ENCODE measurements at regions not wholly inside any gene's neighbourhood (a gene's known extent, or its start where the extent isn't known, plus 50 kb on each side); places are given as distances from the start of the nearest gene placed in this dataset.

DNA sequence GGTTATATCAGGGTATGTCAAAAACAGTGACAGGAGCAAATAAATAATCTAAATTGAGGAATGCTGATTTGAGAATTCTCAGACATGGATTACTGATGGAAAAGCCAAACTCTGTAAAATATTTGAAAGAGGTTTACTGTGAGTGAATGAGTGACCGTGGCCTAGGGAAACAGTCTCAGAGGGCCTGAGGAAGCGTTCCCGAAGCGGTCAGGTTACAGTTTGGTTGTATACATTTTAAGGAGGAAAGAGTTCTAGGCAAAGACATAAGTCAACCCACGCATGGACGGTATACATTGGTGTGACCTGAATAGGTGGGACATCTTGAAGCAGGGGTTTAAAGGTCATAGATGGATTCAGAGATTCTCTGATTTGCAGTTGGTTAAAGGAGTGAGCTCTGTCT, 771.7 kb downstream of the KCNJ18 start:
- in situ Hi-C loops (cut with HindIII; ENCODE audit: low sequenced_read_pairs) = no loop called here
- TF ChIP-seq CTCF (IDR thresholded peaks at IDR 0.05; ENCODE audit: low read depth, low read length) = no peak
- no peak for DNase-seq (ENCODE audit: low read depth, low spot score)
- H3K4me3 ChIP-seq (ENCODE audit: low read depth, low read length) = no peak overlapping the region

GRCh38 chr17:22467720-22468119, 775.4 kb downstream of the KCNJ18 start:
- no peak for TF ChIP-seq CTCF (IDR thresholded peaks at IDR 0.05; ENCODE audit: low read depth, low read length)
- no peak overlapping the region for H3K4me3 ChIP-seq (ENCODE audit: low read depth, low read length)
- in situ Hi-C loops (cut with HindIII; ENCODE audit: low sequenced_read_pairs) = no loop called here
- no peak for DNase-seq (ENCODE audit: low read depth, low spot score)

- no peak for TF ChIP-seq CTCF (IDR thresholded peaks at IDR 0.05; ENCODE audit: low read depth, low read length)
- no peak for DNase-seq (ENCODE audit: low read depth, low spot score)
- in situ Hi-C loops (cut with HindIII; ENCODE audit: low sequenced_read_pairs) = no loop called here
- H3K4me3 ChIP-seq (ENCODE audit: low read depth, low read length) = no peak overlapping the region
These were observed 777.0 kb downstream of the KCNJ18 start for GRCh38 chr17:22469101-22469880.

- in situ Hi-C loops (cut with HindIII; ENCODE audit: low sequenced_read_pairs) = no loop called here
- DNase-seq (ENCODE audit: low read depth, low spot score) = no peak
- H3K4me3 ChIP-seq (ENCODE audit: low read depth, low read length) = no peak overlapping the region
- TF ChIP-seq CTCF (IDR thresholded peaks at IDR 0.05; ENCODE audit: low read depth, low read length) = no peak
These were observed 777.6 kb downstream of the KCNJ18 start for GRCh38 chr17:22469941-22470340.

DNA sequence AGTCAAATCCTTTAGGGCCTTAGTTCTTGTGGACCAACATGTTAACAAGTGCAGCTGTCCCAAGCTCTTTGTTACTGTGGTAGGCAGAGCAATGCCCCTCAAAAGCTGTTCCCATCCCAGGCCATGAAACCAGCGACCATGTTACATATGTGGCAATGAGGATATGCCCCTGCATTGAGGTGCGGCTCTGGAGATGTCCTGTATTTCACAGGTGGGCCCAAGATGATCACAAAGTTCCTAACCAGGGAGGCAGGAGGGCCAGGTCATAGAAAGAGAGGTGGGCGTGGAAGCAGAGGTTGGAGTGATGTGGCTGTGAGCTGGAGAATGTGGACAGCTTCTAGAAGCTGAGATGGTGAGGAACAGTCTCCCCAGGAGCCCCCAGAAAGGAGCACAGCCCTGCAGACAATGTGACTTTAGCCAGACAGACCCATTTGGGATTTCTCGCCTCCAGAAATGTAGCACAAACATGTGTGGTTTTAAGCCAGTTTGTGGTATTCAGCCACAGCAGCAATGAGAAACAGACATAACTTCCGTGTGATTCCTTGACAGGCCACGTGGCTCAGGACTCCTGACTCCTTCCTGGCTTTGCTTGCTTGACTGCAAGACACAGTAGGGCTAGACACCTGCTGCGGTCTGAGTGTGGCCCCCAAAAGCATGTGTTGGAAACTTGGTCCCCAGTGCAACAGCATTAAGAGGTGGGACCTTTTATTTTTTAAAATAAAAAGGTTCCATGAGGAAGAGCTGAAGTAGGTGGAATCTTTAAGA, 778.3 kb downstream of the KCNJ18 start:
- TF ChIP-seq CTCF (IDR thresholded peaks at IDR 0.05; ENCODE audit: low read depth, low read length) = no peak
- no peak overlapping the region for H3K4me3 ChIP-seq (ENCODE audit: low read depth, low read length)
- DNase-seq (ENCODE audit: low read depth, low spot score) = no peak
- in situ Hi-C loops (cut with HindIII; ENCODE audit: low sequenced_read_pairs) = no loop called here

DNA sequence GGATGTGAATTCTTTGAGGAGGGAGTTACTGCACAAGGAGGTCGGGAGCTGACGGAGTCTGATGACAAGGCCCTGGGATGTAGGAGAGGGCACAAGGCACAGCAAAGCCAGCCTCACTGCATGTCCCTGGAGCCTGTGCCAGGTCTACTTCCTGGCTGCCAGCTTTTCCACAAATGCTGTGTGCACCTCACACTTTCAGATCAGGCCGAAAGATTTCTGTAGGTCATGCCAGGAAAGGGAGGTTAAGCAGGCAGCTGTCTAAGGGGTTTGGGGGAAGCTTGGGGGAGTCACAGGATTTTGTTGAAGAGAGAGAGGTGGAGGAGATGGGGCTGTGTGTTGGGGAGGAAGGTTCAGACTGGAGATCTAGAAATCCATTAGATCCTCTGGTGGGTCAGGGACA, 792.5 kb downstream of the KCNJ18 start:
- no peak overlapping the region for H3K4me3 ChIP-seq (ENCODE audit: low read depth, low read length)
- in situ Hi-C loops (cut with HindIII; ENCODE audit: low sequenced_read_pairs) = no loop called here
- TF ChIP-seq CTCF (IDR thresholded peaks at IDR 0.05; ENCODE audit: low read depth, low read length) = no peak
- DNase-seq (ENCODE audit: low read depth, low spot score) = no peak

All from astrocyte of the spinal cord (primary cell).